Ovary (tissue), 7 donors: ENCODE measurements at regions not wholly inside any gene's neighbourhood (a gene's known extent, or its start where the extent isn't known, plus 50 kb on each side); places are given as distances from the start of the nearest gene placed in this dataset.

Source experiments
- DNase-seq, 5 donors: peaks; one replicate each; pipeline ENCODE4 v3.0.0-alpha.2; 2019 to 2020
- H3K27ac ChIP-seq, 2 donors: fragments of 200-600 bp; one replicate each; pipeline versions ENCODE4 v1.5.1 to v1.8.0; 2019 to 2022
- H3K27me3 ChIP-seq: fragments of 200-600 bp; one replicate; pipeline ENCODE4 v1.8.0; 2022
- H3K36me3 ChIP-seq: fragments of 200-600 bp; sonication (generic); one replicate; pipeline ENCODE4 v1.5.1; 2019
- H3K4me1 ChIP-seq: one replicate; pipeline ENCODE4 v1.8.1; 2013; ENCODE audit warnings: mild to moderate bottlenecking, moderate library complexity; ENCODE audit not compliant: insufficient read depth
- H3K4me3 ChIP-seq: fragments of 200-600 bp; sonication (generic); one replicate; pipeline ENCODE4 v1.5.1; 2017
- H3K9me3 ChIP-seq, 2 donors: fragments of 200-600 bp in 1 of 2; sonication (generic) in 1 of 2; one replicate each; pipeline versions ENCODE4 v1.5.1 to v1.8.1; 2013 to 2019; ENCODE audit warnings: mild to moderate bottlenecking in 1 of 2, moderate library complexity in 1 of 2
- EP300 ChIP-seq: sonication (generic); formaldehyde crosslinking; IDR thresholded peaks from one replicate; pipeline ENCODE4 v1.6.1; 2017; ENCODE audit warnings: antibody characterized with exemption
- POLR2A ChIP-seq: fragments of 450-650 bp; IDR thresholded peaks from one replicate; pipeline ENCODE4 v1.6.1; 2017; ENCODE audit warnings: antibody characterized with exemption, mild to moderate bottlenecking, moderate library complexity
- WGBS, 3 donors: extraction: QIAGEN DNeasy Blood & Tissue Kit in 1 of 3; methylation state at CpG; one replicate each; pipeline versions ENCODE4 v1.1.5 to v1.1.7; 2013 to 2017; 5-methylcytosine and 5-hydroxymethylcytosine counted together
- intact Hi-C, 4 donors: fragments of 100-400 bp; cut with DNase I; formaldehyde crosslinking; loops; one replicate each; pipeline versions ENCODE4 v1.11.0 to v1.15.1; 2022 to 2023
- TF ChIP-seq, protein P1 (sequence below), 3 donors: fragments of 450-650 bp in 2 of 3; fragments of 200-600 bp in 1 of 3; IDR thresholded peaks; one replicate each; pipeline versions ENCODE4 v1.5.1 to v1.8.0; 2016 to 2022; ENCODE audit warnings: antibody characterized with exemption in 3 of 3, mild to moderate bottlenecking in 1 of 3
- donor health status: DM: no; HTN: no; CAD: no; lungs with moderate emphysema.
- donor health status: DM: no; HTN: no; CAD: no.
- donor health status: Bipolar disorder and iron deficiency.
- donor health status: DM: no; HTN: no; CAD: no.
- donor health status: DM: yes; HTN: yes; CAD: no.

DNA sequence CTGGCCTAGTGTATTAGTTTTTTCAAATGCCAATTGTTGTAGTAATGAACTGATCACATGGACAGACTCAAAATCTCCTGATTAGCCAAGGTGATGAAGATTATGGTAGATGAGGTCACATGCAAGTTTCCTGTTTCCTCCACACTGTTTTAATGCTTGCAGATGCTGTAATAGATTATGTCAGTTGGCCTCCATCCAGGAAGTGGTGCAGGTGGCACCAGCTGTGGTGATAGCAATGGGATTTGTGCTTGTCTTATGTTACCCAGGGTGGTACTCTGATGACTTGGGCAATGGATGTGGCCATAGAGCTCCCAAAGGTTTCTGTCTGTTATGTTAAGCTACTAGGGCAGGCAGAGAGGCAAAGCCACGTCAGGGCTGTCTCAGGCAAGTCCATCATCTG is 332.9 kb upstream of the DDX18 start:
- no peak overlapping the region for H3K4me3 ChIP-seq
- 20 to 48% (median 40%) methylated on average over 1 of the region's 1 CpG for WGBS, 3 donors
- intact Hi-C loops = no loop called here

DNA sequence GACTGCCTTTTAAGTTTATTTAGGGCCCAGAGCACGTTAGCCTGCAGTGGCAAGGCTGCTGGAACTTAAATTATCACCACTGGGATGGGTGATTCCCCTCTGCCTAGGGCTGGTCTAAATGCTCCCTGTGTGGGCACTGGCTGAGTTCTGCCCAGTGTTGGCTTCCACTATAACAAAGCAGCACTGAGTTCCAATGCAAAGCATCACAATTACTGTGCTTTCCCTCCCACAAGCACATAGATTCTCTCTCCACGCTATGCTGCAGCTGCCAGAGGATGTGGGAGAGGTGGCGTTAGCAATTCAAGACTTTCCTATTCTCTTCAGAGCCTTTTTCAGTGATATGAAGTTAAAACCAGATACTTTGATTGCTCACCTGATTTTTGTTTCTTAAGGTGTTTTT is 328.9 kb upstream of the DDX18 start:
- H3K4me1 ChIP-seq = no peaks in the 10 kb centered on the region
- H3K36me3 ChIP-seq = no peaks in the 10 kb centered on the region
- no peaks in the 10 kb centered on the region for H3K27me3 ChIP-seq
- TF ChIP-seq POLR2A (no peak), EP300 (no peak)
- TF ChIP-seq, protein P1, sequence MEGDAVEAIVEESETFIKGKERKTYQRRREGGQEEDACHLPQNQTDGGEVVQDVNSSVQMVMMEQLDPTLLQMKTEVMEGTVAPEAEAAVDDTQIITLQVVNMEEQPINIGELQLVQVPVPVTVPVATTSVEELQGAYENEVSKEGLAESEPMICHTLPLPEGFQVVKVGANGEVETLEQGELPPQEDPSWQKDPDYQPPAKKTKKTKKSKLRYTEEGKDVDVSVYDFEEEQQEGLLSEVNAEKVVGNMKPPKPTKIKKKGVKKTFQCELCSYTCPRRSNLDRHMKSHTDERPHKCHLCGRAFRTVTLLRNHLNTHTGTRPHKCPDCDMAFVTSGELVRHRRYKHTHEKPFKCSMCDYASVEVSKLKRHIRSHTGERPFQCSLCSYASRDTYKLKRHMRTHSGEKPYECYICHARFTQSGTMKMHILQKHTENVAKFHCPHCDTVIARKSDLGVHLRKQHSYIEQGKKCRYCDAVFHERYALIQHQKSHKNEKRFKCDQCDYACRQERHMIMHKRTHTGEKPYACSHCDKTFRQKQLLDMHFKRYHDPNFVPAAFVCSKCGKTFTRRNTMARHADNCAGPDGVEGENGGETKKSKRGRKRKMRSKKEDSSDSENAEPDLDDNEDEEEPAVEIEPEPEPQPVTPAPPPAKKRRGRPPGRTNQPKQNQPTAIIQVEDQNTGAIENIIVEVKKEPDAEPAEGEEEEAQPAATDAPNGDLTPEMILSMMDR (IDR thresholded peaks at IDR 0.05) = no peak
- intact Hi-C loops = no loop called here
- 37 to 54% (median 41%) methylated on average over 3 of the region's 3 CpGs for WGBS, 3 donors
- no peak overlapping the region for H3K4me3 ChIP-seq
- H3K9me3 ChIP-seq = no peaks in the 10 kb centered on the region
- no peak for DNase-seq
- no peak overlapping the region for H3K27ac ChIP-seq

More for the DNA sequence above, 332.9 kb upstream of the DDX18 start:
- Histone ChIP-seq H3K27me3 (no peaks in the 10 kb centered on the region), H3K36me3 (no peaks in the 10 kb centered on the region), H3K4me1 (no peaks in the 10 kb centered on the region), H3K27ac (no peak overlapping the region), H3K9me3 (no peaks in the 10 kb centered on the region)
- no peak for DNase-seq
- TF ChIP-seq, protein P1 (IDR thresholded peaks at IDR 0.05) = no peak
- TF ChIP-seq POLR2A = no peak
- TF ChIP-seq EP300 = no peak

DNA sequence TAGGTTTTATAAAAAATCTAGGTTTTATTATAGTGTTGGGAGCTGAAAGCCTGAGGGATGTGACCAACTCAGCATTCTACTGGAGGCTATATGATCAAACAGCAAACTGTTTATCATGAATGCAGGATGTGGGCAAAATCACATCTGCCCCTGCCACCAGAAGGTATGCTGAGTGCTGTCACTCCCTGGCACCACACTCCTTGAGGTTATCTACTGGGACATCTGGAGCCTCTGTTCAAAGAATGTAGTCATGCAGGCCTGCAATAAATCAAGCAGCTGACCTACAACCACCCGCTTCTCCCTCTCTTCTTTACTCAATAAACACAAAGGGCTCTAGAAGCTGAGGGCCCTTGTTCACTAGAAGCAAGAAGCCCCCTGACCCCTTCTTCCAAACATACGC is 328.4 kb upstream of the DDX18 start:
- 68 to 79% (median 76%) methylated on average over 2 of the region's 2 CpGs for WGBS, 3 donors
- TF ChIP-seq, protein P1 (IDR thresholded peaks at IDR 0.05) = no peak
- no peak for TF ChIP-seq EP300
- no peak for TF ChIP-seq POLR2A
- no peaks in the 10 kb centered on the region for H3K9me3 ChIP-seq
- H3K4me1 ChIP-seq = no peaks in the 10 kb centered on the region
- H3K36me3 ChIP-seq = no peaks in the 10 kb centered on the region
- intact Hi-C loops = no loop called here
- no peak for DNase-seq
- H3K4me3 ChIP-seq = no peak overlapping the region
- no peak overlapping the region for H3K27ac ChIP-seq
- no peaks in the 10 kb centered on the region for H3K27me3 ChIP-seq

DNA sequence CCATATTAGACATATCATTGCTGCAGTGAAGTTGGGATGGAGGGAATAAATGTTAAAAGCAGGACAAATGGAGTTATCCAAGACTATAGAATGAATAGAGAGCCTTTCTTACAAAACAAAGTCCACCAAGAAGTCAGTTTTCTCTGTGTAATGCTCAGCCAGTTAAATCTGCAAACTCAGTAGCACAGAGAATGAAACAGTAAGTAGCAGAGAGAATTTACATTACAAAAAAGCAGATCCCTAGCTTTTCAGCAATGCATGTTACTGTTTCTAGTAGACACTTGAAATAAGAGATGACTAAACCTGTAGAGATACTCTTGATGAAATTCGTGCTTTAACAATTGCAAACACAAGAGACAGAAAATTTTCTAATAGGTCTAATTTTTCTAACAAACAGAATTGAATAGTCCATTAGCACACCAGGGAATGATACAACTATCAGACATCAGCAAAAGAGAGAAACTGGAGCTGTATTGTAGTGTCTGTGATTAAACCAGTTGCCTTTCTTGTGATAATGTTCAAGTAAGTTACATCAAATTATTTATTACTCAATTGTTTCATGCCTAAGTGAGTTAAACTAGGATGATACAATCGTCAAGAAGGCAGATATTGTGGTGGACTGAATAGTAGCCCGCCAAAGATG is 322.2 kb upstream of the DDX18 start:
- H3K9me3 ChIP-seq = no peaks in the 10 kb centered on the region
- no peak overlapping the region for H3K4me3 ChIP-seq
- no peaks in the 10 kb centered on the region for H3K27me3 ChIP-seq
- 81 to 82% (median 81%) methylated on average over 3 of the region's 3 CpGs for WGBS, 3 donors
- H3K4me1 ChIP-seq = no peaks in the 10 kb centered on the region
- intact Hi-C loops = no loop called here
- TF ChIP-seq EP300 (no peak), POLR2A (no peak)
- TF ChIP-seq, protein P1 (IDR thresholded peaks at IDR 0.05) = no peak
- DNase-seq = no peak
- no peak overlapping the region for H3K27ac ChIP-seq
- no peaks in the 10 kb centered on the region for H3K36me3 ChIP-seq
